Fibroblast of gingiva (primary cell): ENCODE measurements at regions not wholly inside any gene's neighbourhood (a gene's known extent, or its start where the extent isn't known, plus 50 kb on each side); places are given as distances from the start of the nearest gene placed in this dataset.

Source experiments
- DNase-seq: peaks from one replicate; pipeline ENCODE4 v3.0.0-alpha.2; 2011; ENCODE audit warnings: low read depth

GRCh38 chr5:171579976-171580411, 160.5 kb downstream of the FGF18 start:
- no peak for DNase-seq

- DNase-seq = peak; percentile 75
Measured at GRCh38 chr5:171580502-171581265, 161.2 kb downstream of the FGF18 start.

GRCh38 chr5:171581781-171582180, 162.3 kb downstream of the FGF18 start:
- DNase-seq = no peak

GRCh38 chr5:171582849-171583248, 163.4 kb downstream of the FGF18 start:
- DNase-seq = no peak

- no peak for DNase-seq
Measured at GRCh38 chr5:171585981-171586380, 166.5 kb downstream of the FGF18 start.

GRCh38 chr5:171586436-171586835, 167.0 kb downstream of the FGF18 start:
- no peak for DNase-seq

GRCh38 chr5:171588046-171588445, 168.6 kb downstream of the FGF18 start:
- no peak for DNase-seq

GRCh38 chr5:171588790-171589189, 169.3 kb downstream of the FGF18 start:
- no peak for DNase-seq

GRCh38 chr5:171589461-171589860, 170.0 kb downstream of the FGF18 start:
- no peak for DNase-seq

GRCh38 chr5:171592076-171592475, 172.6 kb downstream of the FGF18 start:
- no peak for DNase-seq

GRCh38 chr5:171592736-171593135, 173.3 kb downstream of the FGF18 start:
- no peak for DNase-seq

GRCh38 chr5:171593401-171593800, 174.0 kb downstream of the FGF18 start:
- DNase-seq = no peak

GRCh38 chr5:171593976-171594375, 174.5 kb downstream of the FGF18 start:
- no peak for DNase-seq

- no peak for DNase-seq
Measured at GRCh38 chr5:171595401-171595800, 176.0 kb downstream of the FGF18 start.

GRCh38 chr5:171595801-171596231, 176.4 kb downstream of the FGF18 start:
- DNase-seq = peak; percentile 81

GRCh38 chr5:171596391-171596878, 177.0 kb downstream of the FGF18 start:
- DNase-seq = peak; percentile 95

- no peak for DNase-seq
Measured at GRCh38 chr5:171597946-171598640, 178.6 kb downstream of the FGF18 start.

- no peak for DNase-seq
Measured at GRCh38 chr5:171598641-171599152, 179.2 kb downstream of the FGF18 start.

GRCh38 chr5:171599411-171599810, 180.0 kb downstream of the FGF18 start:
- no peak for DNase-seq

GRCh38 chr5:171599957-171600612, 180.6 kb downstream of the FGF18 start:
- no peak for DNase-seq

GRCh38 chr5:171600741-171601265, 181.4 kb downstream of the FGF18 start:
- no peak for DNase-seq

- no peak for DNase-seq
Measured at GRCh38 chr5:171601266-171601881, 181.9 kb downstream of the FGF18 start.
